Stimulated activated CD8-positive, alpha-beta memory T cell treated with anti-CD3 and anti-CD28 coated beads, Interleukin-15, amount 100 ng/mL, for 24 hours (primary cell): ENCODE measurements at regions not wholly inside any gene's neighbourhood (a gene's known extent, or its start where the extent isn't known, plus 50 kb on each side); places are given as distances from the start of the nearest gene placed in this dataset.
"Not testable (repeated sequence)": the region's sequence is repeated elsewhere in the genome, so short reads cannot be mapped to it uniquely, and the experiment has no call there.

ENCODE experiments used
- DNase-seq: peaks from one replicate; pipeline ENCODE4 v3.0.0-alpha.2; 2020; ENCODE audit warnings: low read depth

- no peak for DNase-seq
Observed at GRCh38 chr14:22252686-22253085, 336.3 kb downstream of the DAD1 start.

GRCh38 chr14:22251090-22251489 lies 337.9 kb downstream of the DAD1 start:
- no peak for DNase-seq

- DNase-seq, result no peak
Observed at GRCh38 chr14:22249770-22250169, 339.3 kb downstream of the DAD1 start.

GRCh38 chr14:22243971-22244581 lies 344.9 kb downstream of the DAD1 start:
- DNase-seq, result no peak

GRCh38 chr14:22238320-22238719 lies 350.7 kb downstream of the DAD1 start:
- not testable (repeated sequence) for DNase-seq

GRCh38 chr14:22233377-22233776 lies 355.6 kb downstream of the DAD1 start:
- DNase-seq, result no peak

GRCh38 chr14:22232933-22233332 lies 356.1 kb downstream of the DAD1 start:
- no peak for DNase-seq

GRCh38 chr14:22232486-22232885 lies 356.5 kb downstream of the DAD1 start:
- DNase-seq, result no peak

GRCh38 chr14:22231018-22231417 lies 358.0 kb downstream of the DAD1 start:
- DNase-seq, result no peak

- no peak for DNase-seq
Observed at GRCh38 chr14:22230517-22230916, 358.5 kb downstream of the DAD1 start.

GRCh38 chr14:22227084-22227483 lies 361.9 kb downstream of the DAD1 start:
- no peak for DNase-seq

GRCh38 chr14:22226381-22226780 lies 362.6 kb downstream of the DAD1 start:
- no peak for DNase-seq

GRCh38 chr14:22225516-22226140 lies 363.4 kb downstream of the DAD1 start:
- DNase-seq, result no peak

GRCh38 chr14:22221508-22221907 lies 367.5 kb downstream of the DAD1 start:
- DNase-seq, result no peak

- no peak for DNase-seq
Observed at GRCh38 chr14:22220427-22220826, 368.6 kb downstream of the DAD1 start.

GRCh38 chr14:22218728-22219127 lies 370.3 kb downstream of the DAD1 start:
- DNase-seq, result no peak

GRCh38 chr14:22213120-22213519 lies 375.9 kb downstream of the DAD1 start:
- DNase-seq, result no peak

- DNase-seq, result no peak
Observed at GRCh38 chr14:22210906-22211305, 378.1 kb downstream of the DAD1 start.

GRCh38 chr14:22210026-22210425 lies 379.0 kb downstream of the DAD1 start:
- DNase-seq, result no peak

- no peak for DNase-seq
Observed at GRCh38 chr14:22203036-22203435, 386.0 kb downstream of the DAD1 start.

GRCh38 chr14:22202313-22202712 lies 386.7 kb downstream of the DAD1 start:
- DNase-seq, result no peak

GRCh38 chr14:22200977-22201605 lies 387.9 kb downstream of the DAD1 start:
- DNase-seq, result no peak

- not testable (repeated sequence) for DNase-seq
Observed at GRCh38 chr14:22200131-22200530, 388.9 kb downstream of the DAD1 start.

- no peak for DNase-seq
Observed at GRCh38 chr14:22194664-22195063, 394.4 kb downstream of the DAD1 start.
